HG03103 (cell line): ENCODE measurements at regions not wholly inside any gene's neighbourhood (a gene's known extent, or its start where the extent isn't known, plus 50 kb on each side); places are given as distances from the start of the nearest gene placed in this dataset.

Experiments
- ATAC-seq: cut with Tn5 transposase; IDR thresholded peaks from one replicate; pipeline ENCODE4 v1.9.1; 2021; ENCODE audit warnings: low read depth; ENCODE audit not compliant: unreplicated experiment

DNA sequence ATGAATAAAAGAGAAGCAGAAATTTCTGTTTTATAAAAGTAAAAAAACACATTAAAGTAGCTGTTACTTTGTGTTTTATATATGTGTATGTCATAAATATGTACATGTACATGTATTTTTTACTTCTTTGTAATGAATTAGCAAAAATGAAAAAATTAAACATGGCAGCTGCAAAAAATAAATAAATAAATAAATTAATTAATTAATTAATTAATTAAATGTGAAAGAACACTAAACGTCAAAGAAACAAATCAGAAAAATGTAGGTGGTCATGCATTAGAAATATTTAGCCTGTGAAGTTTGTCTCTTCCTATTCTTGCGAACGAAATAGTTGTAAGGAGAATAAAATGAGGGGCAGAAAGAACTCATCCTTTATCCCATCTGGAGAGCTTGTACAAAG is 357.0 kb downstream of the ZIC4 start:
- no peak for ATAC-seq

DNA sequence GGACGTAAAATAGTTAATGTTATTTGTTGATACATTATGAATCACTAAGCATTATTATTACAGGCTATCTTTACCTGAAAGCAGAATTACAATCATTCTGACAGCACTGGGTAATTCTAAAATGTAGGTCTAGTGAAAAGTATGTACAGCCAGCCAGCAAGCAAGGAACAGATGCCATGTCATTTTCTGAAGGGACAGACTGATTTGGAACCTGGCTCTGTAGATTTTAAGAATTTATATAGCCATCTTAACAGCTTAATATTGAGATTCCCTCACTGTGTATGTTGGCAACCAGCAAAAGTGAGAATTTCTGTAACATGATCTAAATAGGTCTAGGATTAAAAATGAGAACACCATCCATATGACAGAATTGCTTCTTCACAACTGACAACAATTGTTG is 359.4 kb downstream of the ZIC4 start:
- no peak for ATAC-seq

DNA sequence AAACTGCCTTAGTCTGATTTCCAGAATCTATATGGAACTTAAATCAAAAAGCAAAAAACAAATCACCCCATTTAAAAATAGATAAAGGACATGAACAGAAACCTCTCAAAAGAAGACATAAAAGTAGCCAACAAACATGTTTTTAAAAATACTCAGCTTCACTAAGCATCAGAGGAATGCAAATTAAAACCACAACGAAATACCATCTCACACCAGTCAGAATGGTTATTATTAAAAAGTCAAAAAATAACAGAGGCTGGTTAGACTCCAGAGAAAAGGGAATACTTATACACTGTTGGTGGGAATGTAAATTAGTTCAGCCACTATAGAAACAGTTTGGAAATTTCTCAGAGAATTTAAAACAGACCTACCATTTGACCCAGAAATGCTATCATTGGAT is 367.9 kb downstream of the ZIC4 start:
- no peak for ATAC-seq

DNA sequence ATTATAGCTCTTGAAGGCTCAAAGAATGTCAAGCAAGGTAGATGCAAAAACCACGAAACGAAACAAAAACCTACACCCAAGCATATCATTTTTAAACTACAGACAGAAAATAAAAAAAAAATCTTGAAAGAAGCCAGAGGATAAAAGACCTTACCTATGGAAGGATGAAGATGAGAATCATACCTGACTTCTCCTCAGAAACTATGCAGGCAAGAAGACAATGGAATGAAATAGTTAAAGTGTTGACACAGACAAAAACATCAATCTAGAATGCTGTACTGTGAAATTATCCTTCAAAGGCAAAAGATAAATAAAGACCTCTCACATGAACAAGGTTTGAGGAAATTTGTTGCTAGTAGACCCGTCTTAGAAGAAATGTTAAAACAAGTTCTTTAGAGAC is 372.0 kb downstream of the ZIC4 start:
- ATAC-seq: no peak

DNA sequence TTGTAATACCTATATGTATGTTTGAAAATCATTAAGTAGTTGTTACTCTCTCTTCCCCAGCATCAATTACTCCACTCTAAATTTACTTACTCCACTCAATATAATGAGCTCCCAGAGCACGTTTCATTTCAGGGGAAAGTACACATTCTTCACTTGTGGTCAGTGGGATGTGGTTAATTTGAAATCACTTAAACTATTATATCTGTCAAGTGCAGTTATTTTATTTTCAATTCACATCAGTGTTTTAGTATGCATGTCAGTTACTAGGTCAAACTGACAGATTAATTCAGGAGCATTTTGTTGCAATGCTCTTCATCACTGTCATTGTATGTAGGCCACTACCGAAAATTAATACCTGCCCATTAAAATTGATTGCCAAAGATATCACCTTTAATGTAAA is 376.1 kb downstream of the ZIC4 start:
- no peak for ATAC-seq

DNA sequence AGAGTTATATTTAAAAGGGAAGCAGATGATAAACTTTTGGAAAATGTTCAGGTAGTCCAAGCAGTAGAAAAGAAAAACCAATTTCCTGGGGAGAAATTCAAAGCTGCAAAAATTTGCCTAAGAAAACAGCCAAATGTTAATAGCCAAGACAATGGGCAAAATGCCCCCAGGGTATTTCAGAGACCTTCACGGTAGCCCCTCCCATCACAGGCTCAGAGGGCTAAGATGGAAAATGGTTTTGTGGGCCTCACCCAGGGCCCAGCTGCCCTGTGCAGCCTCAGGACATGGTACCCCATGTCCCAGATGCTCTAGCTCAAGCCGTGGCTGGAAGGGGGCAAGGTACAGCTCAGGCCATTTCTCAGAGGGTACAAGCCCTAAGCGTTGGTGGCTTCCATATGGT is 391.0 kb downstream of the ZIC4 start:
- no peak for ATAC-seq

DNA sequence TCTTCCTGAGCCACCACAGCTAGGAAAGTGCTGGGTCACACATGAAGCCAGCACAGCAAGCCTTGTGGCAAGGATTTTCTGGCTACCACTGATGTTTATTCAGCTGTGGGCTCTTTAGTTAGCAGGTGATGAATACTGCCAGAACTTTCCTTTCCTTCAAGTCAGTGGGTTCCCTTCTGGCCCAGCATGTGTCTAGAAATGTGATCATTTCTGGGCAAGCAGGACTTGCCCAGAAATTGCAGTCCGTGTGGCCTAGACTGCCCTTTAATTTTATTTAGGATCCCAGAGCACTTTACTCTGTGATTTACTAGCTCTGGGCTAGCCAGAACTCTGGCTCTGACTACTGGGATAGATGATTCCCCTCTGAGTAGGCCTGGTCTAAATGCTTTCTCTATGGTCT is 397.5 kb downstream of the ZIC4 start:
- no peak for ATAC-seq

DNA sequence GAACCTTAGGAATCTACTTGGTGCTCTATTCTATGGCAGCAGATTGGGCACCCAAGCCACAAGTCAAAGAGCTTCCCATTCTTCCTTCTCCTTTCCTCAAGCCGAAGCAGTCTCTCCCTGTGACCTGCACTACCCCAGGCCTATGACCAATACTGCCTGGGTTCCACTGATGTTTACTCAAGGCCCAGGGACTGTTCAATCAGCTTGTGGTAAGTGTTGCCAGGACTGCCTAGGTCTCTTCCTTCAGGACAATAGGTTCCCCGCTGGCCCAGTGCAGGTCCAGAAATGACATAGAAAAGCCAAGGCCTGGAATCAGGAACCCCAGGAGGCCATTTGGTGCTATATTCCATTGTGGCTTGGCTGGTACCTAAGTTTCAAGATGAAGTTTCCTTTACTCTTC is 397.9 kb downstream of the ZIC4 start:
- no peak for ATAC-seq

DNA sequence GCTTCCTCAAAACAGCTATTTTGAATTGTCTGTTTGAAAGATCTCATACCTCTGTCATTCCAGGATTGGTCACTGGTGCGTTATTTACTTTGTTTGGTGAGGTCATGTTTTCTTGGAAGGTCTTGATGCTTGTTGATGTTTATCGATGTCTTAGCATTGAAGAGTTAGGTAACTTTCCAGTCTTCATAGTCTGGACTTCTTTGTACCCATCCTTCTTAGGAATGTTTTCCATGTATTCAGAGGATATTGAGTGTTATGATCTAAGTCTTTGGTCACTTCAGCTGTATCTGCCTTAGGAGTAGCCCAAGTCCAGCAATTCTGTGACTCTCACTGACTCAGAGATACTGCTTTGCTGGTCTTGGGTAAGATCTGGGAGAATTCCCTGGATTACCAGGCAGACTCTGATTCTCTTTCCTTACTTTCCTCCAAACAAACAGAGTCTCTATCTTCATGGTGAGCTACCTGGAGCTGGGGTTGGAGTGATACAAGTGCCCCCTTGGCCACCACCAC is 398.6 kb downstream of the ZIC4 start:
- no peak for ATAC-seq

DNA sequence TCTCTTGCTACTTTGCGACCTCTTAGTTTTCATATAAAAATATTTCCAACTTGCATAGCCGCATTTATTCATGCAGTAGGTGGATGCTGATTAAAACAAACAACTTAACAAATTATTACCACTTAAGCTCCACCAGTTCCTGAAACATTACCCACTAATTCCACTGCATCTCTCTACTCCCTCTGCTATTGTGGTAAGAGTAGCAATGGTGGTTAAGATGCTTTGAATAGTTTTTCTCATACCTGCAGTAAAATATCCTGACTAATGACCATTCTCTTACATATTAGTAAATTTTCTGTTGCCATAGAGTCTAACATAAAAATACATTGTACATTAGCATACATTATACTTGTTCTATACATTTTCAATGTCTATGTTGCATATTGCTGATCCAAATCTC is 397.6 kb upstream of the PLSCR5 start:
- ATAC-seq: no peak

DNA sequence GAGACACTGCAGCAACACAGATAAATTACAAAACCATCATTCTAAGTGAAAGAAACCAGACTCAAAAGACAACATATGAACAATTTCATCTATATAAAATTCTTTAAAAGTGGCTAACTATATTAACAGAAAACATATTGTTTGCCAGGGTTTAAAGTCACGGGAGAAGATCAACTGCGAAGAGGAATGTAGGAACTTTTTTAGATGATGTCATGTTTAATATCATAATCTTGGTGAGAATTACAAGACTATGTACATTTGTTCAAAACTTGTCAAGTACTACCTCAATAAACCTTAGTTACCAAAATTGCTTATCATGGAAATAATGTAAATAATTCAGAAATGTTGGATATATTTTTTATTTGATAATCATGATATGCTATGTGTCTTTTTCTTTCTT is 395.1 kb upstream of the PLSCR5 start:
- ATAC-seq: no peak

DNA sequence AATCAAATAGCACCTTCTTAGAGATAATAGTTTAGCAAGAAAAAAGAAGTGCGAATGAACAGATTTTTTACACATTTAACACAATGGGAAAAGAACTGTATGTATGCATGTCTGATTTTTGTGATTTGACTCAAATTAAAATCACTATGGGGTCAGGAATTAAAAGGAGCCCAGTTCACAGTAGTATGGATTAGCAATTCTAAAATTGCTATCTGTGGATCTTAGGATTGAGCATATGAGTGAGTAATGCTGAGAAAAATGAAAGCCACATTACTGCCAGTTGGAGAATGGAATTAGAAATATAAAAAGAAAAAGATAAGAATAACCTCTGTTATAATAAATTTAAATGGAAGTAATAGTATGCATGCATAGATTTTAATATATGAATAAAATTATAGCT is 386.8 kb upstream of the PLSCR5 start:
- no peak for ATAC-seq

DNA sequence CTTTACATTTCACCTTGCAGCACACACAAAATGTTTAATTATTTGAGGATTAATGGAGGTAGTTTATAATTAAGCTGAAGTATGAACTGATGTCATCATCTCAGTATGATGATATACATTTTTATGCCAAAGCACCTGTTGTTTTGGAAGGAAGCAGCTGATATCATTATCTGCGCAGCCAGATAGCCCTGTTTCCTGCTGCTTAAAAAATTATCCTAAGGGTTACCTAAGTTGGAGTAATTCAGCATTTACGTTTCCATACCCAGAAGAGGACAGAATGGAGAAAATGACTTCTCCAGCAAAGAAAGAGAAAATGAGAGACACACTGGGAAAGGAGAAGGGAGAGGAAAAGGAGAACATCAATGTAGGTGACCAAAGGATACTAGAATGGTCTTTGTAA is 370.3 kb upstream of the PLSCR5 start:
- ATAC-seq: no peak

DNA sequence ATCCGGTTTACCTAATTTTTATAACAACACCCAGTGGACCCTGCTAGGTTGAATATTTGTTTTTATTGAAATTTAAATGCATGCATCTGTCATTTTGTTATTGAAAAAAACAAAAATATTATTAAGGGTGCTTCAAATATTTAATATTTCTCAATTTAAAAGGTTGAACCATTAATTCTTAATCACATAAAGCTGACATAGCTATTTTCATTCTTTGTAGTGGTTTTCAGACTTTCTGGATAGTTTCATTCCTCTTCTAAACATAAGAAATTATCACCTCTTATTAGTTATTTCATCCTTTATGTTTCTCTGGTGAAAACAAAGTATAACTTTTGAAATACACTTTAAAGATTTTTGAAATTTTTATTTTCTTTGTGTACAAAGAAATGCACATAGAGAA is 369.9 kb upstream of the PLSCR5 start:
- ATAC-seq: no peak

DNA sequence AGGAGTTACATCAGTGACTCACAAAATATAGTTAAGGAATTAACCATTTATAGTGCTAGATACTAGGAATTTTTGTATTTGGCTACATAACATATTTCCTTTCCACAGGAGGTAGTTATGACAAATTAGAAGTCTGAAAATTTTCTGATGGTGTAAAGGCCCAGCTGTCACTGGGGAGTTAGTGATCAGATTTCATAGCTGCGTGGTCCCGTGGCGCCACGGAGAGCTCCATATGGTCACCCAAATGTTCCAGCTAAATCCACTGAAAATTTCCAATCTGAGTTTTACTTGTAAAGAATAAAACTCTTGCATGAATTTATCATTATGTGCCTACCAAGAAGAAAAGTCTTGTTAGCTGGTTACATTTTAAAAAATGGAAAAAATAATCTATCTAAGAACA is 368.9 kb upstream of the PLSCR5 start:
- ATAC-seq: no peak

DNA sequence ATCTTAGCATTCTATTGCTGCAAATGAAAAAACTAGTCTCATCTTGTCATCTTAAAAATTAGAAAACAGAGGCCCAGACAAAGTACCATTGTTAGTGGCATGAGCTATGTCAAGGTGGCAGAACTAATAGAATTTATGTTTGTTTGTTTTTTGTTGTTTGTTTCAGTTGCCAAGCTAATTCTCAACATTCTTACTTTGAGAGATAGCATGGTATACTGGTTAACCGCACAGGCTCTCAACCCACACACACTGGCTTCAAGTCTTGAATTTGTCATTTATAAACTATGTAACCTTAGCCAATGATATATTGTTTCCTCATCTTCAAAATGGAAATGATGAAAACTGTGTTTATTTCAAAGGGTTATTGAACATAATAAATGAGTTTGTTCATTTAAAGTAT is 367.6 kb upstream of the PLSCR5 start:
- no peak for ATAC-seq

DNA sequence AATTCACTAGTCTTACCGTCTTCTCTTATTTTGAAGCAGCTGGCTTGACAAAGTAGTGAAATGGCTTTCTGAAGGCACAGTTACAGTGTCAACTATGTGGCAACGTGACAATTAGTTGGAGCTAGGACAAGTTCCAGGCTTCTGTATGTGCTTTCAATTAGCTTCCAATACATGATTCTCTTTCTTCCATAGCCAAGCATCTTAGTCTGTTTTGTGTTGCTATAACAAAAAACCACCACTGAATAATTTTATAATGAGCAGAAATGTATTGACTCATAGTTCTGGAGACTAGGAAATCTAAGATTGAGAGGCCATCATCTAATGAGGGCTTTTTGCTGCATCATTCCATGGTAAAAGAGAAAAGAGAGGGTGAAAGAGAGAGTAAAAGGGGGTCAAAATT is 365.1 kb upstream of the PLSCR5 start:
- no peak for ATAC-seq

DNA sequence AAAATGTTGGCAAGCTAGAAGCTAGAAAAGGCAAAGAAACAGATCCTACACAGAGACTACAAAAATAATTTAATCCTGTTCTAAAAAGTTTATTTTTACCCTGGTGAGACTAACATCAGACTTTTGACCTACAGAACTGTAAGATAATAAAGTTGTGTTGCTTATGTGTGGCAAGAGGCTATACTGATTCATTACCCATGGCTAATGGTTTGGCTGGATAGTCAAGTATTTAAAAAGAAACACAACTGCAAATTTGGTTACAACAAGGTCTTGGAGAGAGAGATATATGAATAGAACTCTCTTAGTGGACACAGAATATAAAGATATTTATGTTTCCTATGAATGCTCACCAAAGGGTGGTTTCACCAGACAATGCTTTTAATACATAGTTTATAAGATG is 364.2 kb upstream of the PLSCR5 start:
- ATAC-seq: no peak

DNA sequence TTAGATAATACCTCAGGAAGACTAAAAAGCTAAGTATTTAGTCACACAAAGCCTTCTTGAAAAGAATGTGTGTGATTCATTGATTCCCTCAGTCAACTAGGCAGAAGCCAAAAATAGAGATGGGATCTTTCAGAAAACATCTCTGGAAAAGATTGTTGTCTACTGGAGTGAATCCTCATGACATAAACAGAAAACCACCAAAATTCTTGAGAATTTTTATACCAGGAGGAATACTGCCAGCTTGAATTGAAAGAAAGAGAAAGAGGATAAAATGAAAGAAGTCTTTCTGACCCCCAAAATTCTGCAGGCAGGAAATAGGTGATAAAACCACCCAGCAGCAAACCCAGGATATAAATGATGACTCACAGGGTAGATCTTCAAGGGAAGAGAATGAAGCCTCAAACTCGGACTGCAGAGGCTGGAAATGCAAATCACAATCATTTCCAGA is 363.1 kb upstream of the PLSCR5 start:
- ATAC-seq: no peak

DNA sequence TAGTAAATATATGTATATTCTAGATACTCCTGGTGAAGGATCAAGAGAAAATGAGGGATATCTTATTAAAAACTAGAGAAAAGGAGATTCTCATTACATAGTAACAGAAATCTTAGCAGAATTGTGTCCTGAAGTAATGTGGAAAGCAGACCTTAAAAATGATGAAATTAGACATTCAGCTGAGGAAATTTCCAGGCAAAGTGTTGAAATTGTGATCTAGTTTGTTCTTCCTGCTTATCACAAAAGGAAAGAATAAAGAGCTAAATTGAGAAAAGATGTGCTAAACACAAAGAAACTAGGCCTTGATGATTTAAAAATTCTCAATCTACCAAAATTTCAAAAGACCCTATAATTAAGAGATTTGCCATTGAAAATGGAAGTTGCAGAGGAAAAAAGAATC is 362.6 kb upstream of the PLSCR5 start:
- ATAC-seq: no peak

DNA sequence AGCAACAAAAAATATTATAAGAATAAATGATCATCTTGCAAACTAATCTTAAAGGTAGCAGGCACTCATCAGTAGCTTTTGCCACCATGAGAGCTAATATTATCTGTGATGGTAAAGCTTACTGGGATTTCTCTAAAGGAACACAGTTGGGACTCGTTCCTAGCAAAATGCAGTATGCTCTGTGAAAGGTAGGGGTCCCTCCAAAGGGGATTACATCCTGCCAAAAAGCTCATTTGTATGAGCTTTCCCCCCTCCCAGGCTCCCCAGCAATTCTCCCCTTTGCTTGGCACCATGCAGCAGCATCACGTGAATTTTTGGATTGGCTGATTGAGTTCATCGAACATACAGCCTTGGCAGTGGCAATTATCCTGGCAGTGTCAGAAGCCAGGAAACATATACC is 361.0 kb upstream of the PLSCR5 start:
- no peak for ATAC-seq

DNA sequence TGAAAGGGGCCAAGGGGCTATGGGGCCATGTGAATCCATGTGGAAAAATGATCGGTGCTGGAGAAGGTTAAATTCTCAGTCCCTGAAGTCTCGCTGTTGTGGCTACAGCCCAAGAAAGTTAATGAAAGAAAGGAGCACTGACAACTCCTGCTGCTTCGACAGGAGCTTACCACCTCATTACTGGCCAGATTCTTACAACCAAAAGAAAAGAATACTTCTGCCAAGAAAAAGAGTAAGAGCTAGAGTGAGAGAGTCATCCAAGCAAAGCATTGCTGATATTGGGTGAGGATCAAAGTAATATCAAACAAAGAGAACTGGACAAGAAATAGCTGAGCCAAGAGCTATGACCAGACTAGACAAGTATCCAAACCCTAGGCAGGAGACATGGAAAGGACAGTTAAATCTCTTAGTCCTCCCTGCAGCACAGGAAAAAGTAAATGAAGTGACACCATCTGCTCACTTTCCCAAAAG is 348.4 kb upstream of the PLSCR5 start:
- ATAC-seq: no peak

DNA sequence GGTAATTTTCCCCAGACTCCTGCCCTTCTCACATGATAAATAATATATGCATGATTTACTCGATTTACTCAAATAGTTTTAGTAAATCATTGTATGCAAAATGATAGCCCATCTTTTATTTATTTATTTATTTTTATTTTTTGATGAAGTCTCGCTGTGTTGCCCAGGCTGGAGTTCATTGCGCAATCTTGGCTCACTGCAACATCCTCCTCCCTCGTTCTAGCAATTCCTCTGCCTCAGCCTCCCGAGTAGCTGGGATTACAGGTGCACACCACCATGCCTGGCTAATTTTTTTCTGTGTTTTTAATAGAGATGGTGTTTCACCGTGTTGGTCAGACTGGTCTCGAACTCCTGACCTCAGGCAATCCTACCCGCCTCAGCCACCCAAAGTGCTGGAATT is 343.8 kb upstream of the PLSCR5 start:
- no peak for ATAC-seq
